HG02642 (cell line): ENCODE measurements at regions not wholly inside any gene's neighbourhood (a gene's known extent, or its start where the extent isn't known, plus 50 kb on each side); places are given as distances from the start of the nearest gene placed in this dataset.

Experiments
- ATAC-seq: cut with Tn5 transposase; IDR thresholded peaks from one replicate; pipeline ENCODE4 v1.9.1; 2021; ENCODE audit warnings: mild to moderate bottlenecking; ENCODE audit not compliant: unreplicated experiment, poor library complexity

- no peak for ATAC-seq
Measured at GRCh38 chr21:16913010-16913409, 599.8 kb upstream of the CXADR start.

GRCh38 chr21:16928439-16928838, 584.4 kb upstream of the CXADR start:
- ATAC-seq, result no peak

- ATAC-seq, result no peak
Measured at GRCh38 chr21:16932314-16932713, 580.5 kb upstream of the CXADR start.

- no peak for ATAC-seq
Measured at GRCh38 chr21:16942703-16943102, 570.1 kb upstream of the CXADR start.

- ATAC-seq, result no peak
Measured at GRCh38 chr21:16943231-16943630, 569.6 kb upstream of the CXADR start.

- no peak for ATAC-seq
Measured at GRCh38 chr21:16945580-16945979, 567.3 kb upstream of the CXADR start.

- ATAC-seq, result no peak
Measured at GRCh38 chr21:16956824-16957223, 556.0 kb upstream of the CXADR start.

GRCh38 chr21:16965424-16965823, 547.4 kb upstream of the CXADR start:
- no peak for ATAC-seq

GRCh38 chr21:16968436-16968835, 544.4 kb upstream of the CXADR start:
- ATAC-seq, result no peak

- ATAC-seq, result no peak
Measured at GRCh38 chr21:16969636-16970035, 543.2 kb upstream of the CXADR start.

- no peak for ATAC-seq
Measured at GRCh38 chr21:16974060-16974459, 538.8 kb upstream of the CXADR start.

GRCh38 chr21:16976193-16976592, 536.6 kb upstream of the CXADR start:
- no peak for ATAC-seq

- no peak for ATAC-seq
Measured at GRCh38 chr21:16978309-16978895, 534.4 kb upstream of the CXADR start.

- ATAC-seq, result no peak
Measured at GRCh38 chr21:16979574-16979973, 533.3 kb upstream of the CXADR start.

- ATAC-seq, result no peak
Measured at GRCh38 chr21:16983420-16983819, 529.4 kb upstream of the CXADR start.

GRCh38 chr21:16992448-16992847, 520.4 kb upstream of the CXADR start:
- ATAC-seq, result no peak

- ATAC-seq, result no peak
Measured at GRCh38 chr21:16993416-16994038, 519.3 kb upstream of the CXADR start.

GRCh38 chr21:17002594-17003257, 510.1 kb upstream of the CXADR start:
- ATAC-seq, result no peak

- ATAC-seq, result no peak
Measured at GRCh38 chr21:17003258-17003615, 509.6 kb upstream of the CXADR start.

- ATAC-seq, result no peak
Measured at GRCh38 chr21:17003763-17004373, 509.0 kb upstream of the CXADR start.

GRCh38 chr21:17032141-17032655, 480.6 kb upstream of the CXADR start:
- ATAC-seq, result no peak
